ENCODE measurements at regions not wholly inside any gene's neighbourhood (a gene's known extent, or its start where the extent isn't known, plus 50 kb on each side); places are given as distances from the start of the nearest gene placed in this dataset.

DNA sequence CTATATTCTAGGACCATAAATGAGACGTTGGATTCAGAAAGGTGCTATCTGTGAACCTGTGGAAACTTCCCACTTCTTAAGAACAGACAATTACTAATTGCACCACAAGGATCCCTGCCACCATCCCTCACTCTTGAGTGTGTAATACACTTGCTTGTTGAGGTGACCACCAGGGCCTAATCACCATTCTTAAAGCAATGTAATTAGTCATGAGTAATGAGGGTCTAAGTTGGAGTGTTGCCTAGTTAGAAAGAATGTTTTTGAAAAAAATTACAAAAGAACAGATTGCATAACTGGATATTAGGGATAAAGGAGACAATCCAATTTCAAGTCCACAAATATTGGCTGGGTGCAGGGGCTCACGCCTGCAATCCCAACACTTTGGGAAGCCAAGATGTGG, 56.9 kb upstream of the TRIO start:
- no peaks in the 10 kb centered on the region for H3K79me2 ChIP-seq (replicated peaks; ENCODE audit: insufficient read depth)
- H3K27ac Mint-ChIP-seq, result no peak overlapping the region

More for the DNA sequence above, 56.9 kb upstream of the TRIO start:
- TF ChIP-seq ZNF114 (CRISPR knock-in tag; IDR thresholded peaks at IDR 0.05) (no peak), EZH2phosphoT487 (IDR thresholded peaks at IDR 0.05; ENCODE audit: unreplicated experiment) (no peak), EZH2 (IDR thresholded peaks at IDR 0.05; ENCODE audit: low read depth, unreplicated experiment) (no peak), STAT1 (IDR thresholded peaks at IDR 0.05; ENCODE audit: unreplicated experiment) (no peak), CREB1 (CRISPR knock-in tag; IDR thresholded peaks at IDR 0.05; ENCODE audit: low read depth) (no peak), NANOG (IDR thresholded peaks at IDR 0.05; ENCODE audit: borderline replicate concordance) (no peak)
- TF ChIP-seq, protein P1, sequence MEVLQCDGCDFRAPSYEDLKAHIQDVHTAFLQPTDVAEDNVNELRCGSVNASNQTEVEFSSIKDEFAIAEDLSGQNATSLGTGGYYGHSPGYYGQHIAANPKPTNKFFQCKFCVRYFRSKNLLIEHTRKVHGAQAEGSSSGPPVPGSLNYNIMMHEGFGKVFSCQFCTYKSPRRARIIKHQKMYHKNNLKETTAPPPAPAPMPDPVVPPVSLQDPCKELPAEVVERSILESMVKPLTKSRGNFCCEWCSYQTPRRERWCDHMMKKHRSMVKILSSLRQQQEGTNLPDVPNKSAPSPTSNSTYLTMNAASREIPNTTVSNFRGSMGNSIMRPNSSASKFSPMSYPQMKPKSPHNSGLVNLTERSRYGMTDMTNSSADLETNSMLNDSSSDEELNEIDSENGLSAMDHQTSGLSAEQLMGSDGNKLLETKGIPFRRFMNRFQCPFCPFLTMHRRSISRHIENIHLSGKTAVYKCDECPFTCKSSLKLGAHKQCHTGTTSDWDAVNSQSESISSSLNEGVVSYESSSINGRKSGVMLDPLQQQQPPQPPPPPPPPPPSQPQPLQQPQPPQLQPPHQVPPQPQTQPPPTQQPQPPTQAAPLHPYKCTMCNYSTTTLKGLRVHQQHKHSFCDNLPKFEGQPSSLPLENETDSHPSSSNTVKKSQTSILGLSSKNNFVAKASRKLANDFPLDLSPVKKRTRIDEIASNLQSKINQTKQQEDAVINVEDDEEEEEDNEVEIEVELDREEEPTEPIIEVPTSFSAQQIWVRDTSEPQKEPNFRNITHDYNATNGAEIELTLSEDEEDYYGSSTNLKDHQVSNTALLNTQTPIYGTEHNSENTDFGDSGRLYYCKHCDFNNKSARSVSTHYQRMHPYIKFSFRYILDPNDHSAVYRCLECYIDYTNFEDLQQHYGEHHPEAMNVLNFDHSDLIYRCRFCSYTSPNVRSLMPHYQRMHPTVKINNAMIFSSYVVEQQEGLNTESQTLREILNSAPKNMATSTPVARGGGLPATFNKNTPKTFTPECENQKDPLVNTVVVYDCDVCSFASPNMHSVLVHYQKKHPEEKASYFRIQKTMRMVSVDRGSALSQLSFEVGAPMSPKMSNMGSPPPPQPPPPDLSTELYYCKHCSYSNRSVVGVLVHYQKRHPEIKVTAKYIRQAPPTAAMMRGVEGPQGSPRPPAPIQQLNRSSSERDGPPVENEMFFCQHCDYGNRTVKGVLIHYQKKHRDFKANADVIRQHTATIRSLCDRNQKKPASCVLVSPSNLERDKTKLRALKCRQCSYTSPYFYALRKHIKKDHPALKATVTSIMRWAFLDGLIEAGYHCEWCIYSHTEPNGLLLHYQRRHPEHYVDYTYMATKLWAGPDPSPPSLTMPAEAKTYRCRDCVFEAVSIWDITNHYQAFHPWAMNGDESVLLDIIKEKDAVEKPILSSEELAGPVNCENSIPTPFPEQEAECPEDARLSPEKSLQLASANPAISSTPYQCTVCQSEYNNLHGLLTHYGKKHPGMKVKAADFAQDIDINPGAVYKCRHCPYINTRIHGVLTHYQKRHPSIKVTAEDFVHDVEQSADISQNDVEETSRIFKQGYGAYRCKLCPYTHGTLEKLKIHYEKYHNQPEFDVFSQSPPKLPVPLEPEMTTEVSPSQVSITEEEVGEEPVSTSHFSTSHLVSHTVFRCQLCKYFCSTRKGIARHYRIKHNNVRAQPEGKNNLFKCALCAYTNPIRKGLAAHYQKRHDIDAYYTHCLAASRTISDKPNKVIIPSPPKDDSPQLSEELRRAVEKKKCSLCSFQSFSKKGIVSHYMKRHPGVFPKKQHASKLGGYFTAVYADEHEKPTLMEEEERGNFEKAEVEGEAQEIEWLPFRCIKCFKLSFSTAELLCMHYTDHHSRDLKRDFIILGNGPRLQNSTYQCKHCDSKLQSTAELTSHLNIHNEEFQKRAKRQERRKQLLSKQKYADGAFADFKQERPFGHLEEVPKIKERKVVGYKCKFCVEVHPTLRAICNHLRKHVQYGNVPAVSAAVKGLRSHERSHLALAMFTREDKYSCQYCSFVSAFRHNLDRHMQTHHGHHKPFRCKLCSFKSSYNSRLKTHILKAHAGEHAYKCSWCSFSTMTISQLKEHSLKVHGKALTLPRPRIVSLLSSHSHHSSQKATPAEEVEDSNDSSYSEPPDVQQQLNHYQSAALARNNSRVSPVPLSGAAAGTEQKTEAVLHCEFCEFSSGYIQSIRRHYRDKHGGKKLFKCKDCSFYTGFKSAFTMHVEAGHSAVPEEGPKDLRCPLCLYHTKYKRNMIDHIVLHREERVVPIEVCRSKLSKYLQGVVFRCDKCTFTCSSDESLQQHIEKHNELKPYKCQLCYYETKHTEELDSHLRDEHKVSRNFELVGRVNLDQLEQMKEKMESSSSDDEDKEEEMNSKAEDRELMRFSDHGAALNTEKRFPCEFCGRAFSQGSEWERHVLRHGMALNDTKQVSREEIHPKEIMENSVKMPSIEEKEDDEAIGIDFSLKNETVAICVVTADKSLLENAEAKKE (CRISPR knock-in tag; IDR thresholded peaks at IDR 0.05), result no peak
- no peak overlapping the region for H3K27ac ChIP-seq (ENCODE audit: low read depth)
- no peak overlapping the region for H3K4me2 ChIP-seq
- Mint-ChIP-seq H3K4me1 (no peaks in the 10 kb centered on the region), H3K27me3 (ENCODE audit: insufficient read depth, low read depth, poor library complexity) (peaks cover 2% of the 10 kb centered on the region), H3K4me3 (no peak overlapping the region), H3K9me3 (peaks cover 12% of the 10 kb centered on the region; the same call in 2 of the 3 replicates), H3K36me3 (ENCODE audit: low read depth) (no peaks in the 10 kb centered on the region; the same call in 2 of the 3 replicates)
- H3K4me3 ChIP-seq, result no peak overlapping the region
- no peak overlapping the region for H2AFZ ChIP-seq
- H3F3A ChIP-seq (replicated peaks; ENCODE audit: low read depth), result no peaks in the 10 kb centered on the region
- no peak for DNase-seq (ENCODE audit: low spot score)
- no peaks in the 10 kb centered on the region for H4K20me1 ChIP-seq (replicated peaks; ENCODE audit: insufficient read depth)
- H3K4me1 ChIP-seq (ENCODE audit: insufficient read depth), result no peaks in the 10 kb centered on the region
- H3K27me3 ChIP-seq (ENCODE audit: insufficient read depth), result no peaks in the 10 kb centered on the region
- ATAC-seq, result no peak
- no peaks in the 10 kb centered on the region for H3K36me3 ChIP-seq (ENCODE audit: insufficient read depth)
- H3K9me2 ChIP-seq (ENCODE audit: insufficient read depth), result no peaks in the 10 kb centered on the region
